ENCODE measurements at regions not wholly inside any gene's neighbourhood (a gene's known extent, or its start where the extent isn't known, plus 50 kb on each side); places are given as distances from the start of the nearest gene placed in this dataset.

- DNase-seq, result peak; percentile 19
Measured at GRCh38 chr13:73505376-73505890, 446.6 kb downstream of the KLF5 start.

- no peak for DNase-seq
Measured at GRCh38 chr13:73499695-73500094, 440.9 kb downstream of the KLF5 start.

- no peak for DNase-seq
Measured at GRCh38 chr13:73497430-73497829, 438.6 kb downstream of the KLF5 start.

- DNase-seq, result no peak
Measured at GRCh38 chr13:73496711-73497110, 437.9 kb downstream of the KLF5 start.

- no peak for DNase-seq
Measured at GRCh38 chr13:73492811-73493210, 434.0 kb downstream of the KLF5 start.

- DNase-seq, result no peak
Measured at GRCh38 chr13:73482556-73482955, 423.8 kb downstream of the KLF5 start.

- DNase-seq, result no peak
Measured at GRCh38 chr13:73481886-73482445, 423.2 kb downstream of the KLF5 start.

GRCh38 chr13:73480779-73481559 is 422.2 kb downstream of the KLF5 start:
- DNase-seq, result peak; percentile 57

- DNase-seq, result no peak
Measured at GRCh38 chr13:73479856-73480255, 421.1 kb downstream of the KLF5 start.

GRCh38 chr13:73479351-73479750 is 420.5 kb downstream of the KLF5 start:
- DNase-seq, result no peak

- DNase-seq, result no peak
Measured at GRCh38 chr13:73477441-73477840, 418.6 kb downstream of the KLF5 start.

GRCh38 chr13:73473016-73473415 is 414.2 kb downstream of the KLF5 start:
- DNase-seq, result no peak

- peak; percentile 26 for DNase-seq
Measured at GRCh38 chr13:73467125-73467524, 408.3 kb downstream of the KLF5 start.

- no peak for DNase-seq
Measured at GRCh38 chr13:73466561-73466960, 407.8 kb downstream of the KLF5 start.

- no peak for DNase-seq
Measured at GRCh38 chr13:73465617-73465971, 406.8 kb downstream of the KLF5 start.

GRCh38 chr13:73464758-73465616 is 406.2 kb downstream of the KLF5 start:
- peak; percentile 31 for DNase-seq

- DNase-seq, result no peak
Measured at GRCh38 chr13:73462241-73462640, 403.4 kb downstream of the KLF5 start.

GRCh38 chr13:73451221-73452029 is 392.6 kb downstream of the KLF5 start:
- DNase-seq, result no peak

- peak; percentile 24 for DNase-seq
Measured at GRCh38 chr13:73450583-73450982, 391.8 kb downstream of the KLF5 start.

GRCh38 chr13:73449252-73449651 is 390.4 kb downstream of the KLF5 start:
- no peak for DNase-seq

- no peak for DNase-seq
Measured at GRCh38 chr13:73440296-73440895, 381.6 kb downstream of the KLF5 start.

GRCh38 chr13:73433890-73434289 is 375.1 kb downstream of the KLF5 start:
- DNase-seq, result no peak
